ENCODE measurements at regions not wholly inside any gene's neighbourhood (a gene's known extent, or its start where the extent isn't known, plus 50 kb on each side); places are given as distances from the start of the nearest gene placed in this dataset.

DNA sequence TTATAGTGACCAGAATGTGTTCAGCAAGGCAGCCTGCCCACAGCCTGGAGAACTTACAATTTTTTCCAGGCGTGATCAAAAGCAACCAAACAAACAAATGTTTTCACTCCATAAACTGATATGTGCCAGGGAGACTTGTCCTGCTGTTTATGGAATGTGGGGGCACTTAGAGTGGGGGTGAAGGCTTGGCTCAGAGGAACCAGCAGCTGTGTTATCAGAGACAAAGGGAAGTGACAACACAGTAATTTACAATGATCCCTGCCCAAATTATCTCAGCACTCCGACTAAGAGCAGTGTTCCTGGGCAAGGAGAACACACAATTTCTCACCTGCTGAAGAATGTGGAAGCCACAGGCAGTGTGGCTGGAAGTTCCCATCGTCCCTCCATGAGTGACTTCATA is 429.1 kb upstream of the IRX4 start:
- no peak overlapping the region for H3K27ac Mint-ChIP-seq
- H3K4me1 Mint-ChIP-seq: no peaks in the 10 kb centered on the region
- no peaks in the 10 kb centered on the region for H3K27me3 Mint-ChIP-seq
- no peak overlapping the region for H3K4me3 Mint-ChIP-seq
- intact Hi-C loops (cut with micrococcal nuclease): no loop called here
- H3K9me3 Mint-ChIP-seq: no peaks in the 10 kb centered on the region
- DNase-seq: no peak
- no peaks in the 10 kb centered on the region for H3K36me3 Mint-ChIP-seq (ENCODE audit: low read depth)

DNA sequence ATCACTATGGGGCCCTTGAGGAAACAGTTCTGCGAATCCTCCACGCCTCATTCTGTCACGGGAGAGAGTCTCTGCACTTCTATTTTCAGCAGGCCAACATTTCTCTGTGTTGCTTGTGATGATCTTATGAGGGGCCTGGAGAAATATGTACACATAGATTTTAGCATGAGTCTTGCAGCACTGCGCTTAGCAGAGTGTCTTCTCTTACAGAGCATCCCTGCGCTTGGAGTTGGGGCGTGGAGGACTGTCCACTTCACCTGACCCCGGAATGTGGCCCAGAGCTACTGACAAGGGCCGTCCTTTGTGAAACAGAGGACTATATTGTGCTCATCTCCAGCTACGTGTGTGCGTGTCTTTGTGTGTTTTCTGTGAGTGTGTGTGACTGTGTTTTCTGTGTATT is 428.2 kb upstream of the IRX4 start:
- H3K27me3 Mint-ChIP-seq: no peaks in the 10 kb centered on the region
- DNase-seq: no peak
- H3K9me3 Mint-ChIP-seq: no peaks in the 10 kb centered on the region

DNA sequence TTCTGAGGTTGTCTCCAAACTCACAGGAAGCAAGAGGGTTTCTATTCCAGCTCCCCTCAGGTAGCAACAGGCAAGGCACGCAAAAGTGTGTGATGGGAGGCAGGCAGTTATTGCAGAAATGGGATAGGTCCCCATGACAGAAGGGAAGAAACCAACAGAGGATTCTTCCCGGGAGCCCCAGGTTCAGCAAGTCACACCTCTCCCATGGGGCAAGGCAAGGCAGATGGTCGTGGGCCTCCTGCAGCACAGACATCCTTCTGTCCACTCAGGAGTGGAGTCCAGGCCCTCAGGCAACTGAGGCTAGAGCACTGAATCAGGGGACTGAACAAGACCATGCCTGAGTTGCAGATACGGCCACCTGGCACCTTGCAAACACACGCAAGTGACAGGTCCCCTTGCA is 424.9 kb upstream of the IRX4 start:
- Mint-ChIP-seq H3K4me1 (no peaks in the 10 kb centered on the region), H3K4me3 (no peak overlapping the region), H3K27me3 (no peaks in the 10 kb centered on the region), H3K36me3 (ENCODE audit: low read depth) (no peaks in the 10 kb centered on the region), H3K27ac (no peak overlapping the region), H3K9me3 (no peaks in the 10 kb centered on the region)
- intact Hi-C loops (cut with micrococcal nuclease): no loop called here
- no peak for DNase-seq

More for the DNA sequence above, 428.2 kb upstream of the IRX4 start:
- Mint-ChIP-seq H3K27ac (no peak overlapping the region), H3K4me1 (no peaks in the 10 kb centered on the region), H3K4me3 (no peak overlapping the region), H3K36me3 (ENCODE audit: low read depth) (no peaks in the 10 kb centered on the region)
- intact Hi-C loops (cut with micrococcal nuclease): no loop called here

DNA sequence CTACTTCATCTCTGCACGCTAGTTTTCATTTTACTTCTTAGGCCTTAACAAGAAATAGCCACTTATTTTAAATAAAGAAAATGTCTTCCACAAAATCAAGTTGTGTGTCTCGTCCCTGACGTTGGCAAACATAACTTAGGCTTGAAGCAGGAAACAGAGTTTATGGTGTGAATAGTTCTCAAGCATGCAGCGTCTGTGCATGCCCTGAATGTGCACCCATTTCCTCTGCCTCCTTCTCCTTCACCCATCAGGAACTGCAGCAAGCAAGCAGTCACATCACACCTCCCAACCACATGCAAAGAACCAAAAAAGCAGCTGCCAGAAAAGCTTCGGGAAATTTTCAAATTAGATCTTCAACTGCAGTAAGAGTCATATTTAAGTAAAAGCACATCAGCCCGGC is 424.0 kb upstream of the IRX4 start:
- no peaks in the 10 kb centered on the region for H3K4me1 Mint-ChIP-seq
- H3K27ac Mint-ChIP-seq: no peak overlapping the region
- DNase-seq: no peak
- intact Hi-C loops (cut with micrococcal nuclease): no loop called here
- no peak overlapping the region for H3K4me3 Mint-ChIP-seq
- H3K27me3 Mint-ChIP-seq: no peaks in the 10 kb centered on the region
- no peaks in the 10 kb centered on the region for H3K9me3 Mint-ChIP-seq
- H3K36me3 Mint-ChIP-seq (ENCODE audit: low read depth): no peaks in the 10 kb centered on the region

DNA sequence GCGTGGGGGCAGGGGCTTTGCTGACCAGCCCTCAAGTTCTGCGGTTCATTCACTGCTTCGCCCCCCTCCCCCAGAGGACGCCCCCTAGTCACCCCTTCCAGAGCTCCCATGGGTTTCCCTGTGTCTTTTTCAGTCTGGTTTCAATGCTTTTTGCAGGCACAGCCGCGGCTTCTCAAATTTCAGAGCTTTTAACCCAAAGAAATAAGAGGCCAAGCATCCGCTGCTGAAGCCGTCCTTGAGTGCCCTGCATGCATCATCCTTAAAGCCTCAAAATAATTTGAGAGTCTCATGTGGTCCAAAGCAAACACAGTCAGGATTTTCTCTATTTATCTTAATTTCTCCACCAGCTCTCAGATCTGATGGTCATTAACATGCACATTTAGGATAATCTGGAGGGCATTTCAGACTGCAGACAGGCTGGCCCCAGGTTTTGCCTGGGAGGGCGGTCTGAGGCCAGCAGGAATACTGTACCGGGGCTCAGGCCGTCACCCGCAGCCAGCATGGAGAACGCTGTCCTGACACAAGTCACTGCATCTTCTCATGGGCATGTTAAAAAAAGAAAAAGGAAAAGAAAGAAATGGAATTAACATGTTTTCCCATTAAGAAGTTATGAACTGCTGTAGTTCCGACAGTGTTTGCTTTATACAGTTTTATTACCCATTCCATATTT is 420.8 kb upstream of the IRX4 start:
- Mint-ChIP-seq H3K36me3 (ENCODE audit: low read depth) (no peaks in the 10 kb centered on the region), H3K4me1 (no peaks in the 10 kb centered on the region), H3K9me3 (no peaks in the 10 kb centered on the region), H3K27me3 (no peaks in the 10 kb centered on the region), H3K4me3 (no peak overlapping the region), H3K27ac (no peak overlapping the region)
- no peak for DNase-seq
- intact Hi-C loops (cut with micrococcal nuclease): no loop called here

DNA sequence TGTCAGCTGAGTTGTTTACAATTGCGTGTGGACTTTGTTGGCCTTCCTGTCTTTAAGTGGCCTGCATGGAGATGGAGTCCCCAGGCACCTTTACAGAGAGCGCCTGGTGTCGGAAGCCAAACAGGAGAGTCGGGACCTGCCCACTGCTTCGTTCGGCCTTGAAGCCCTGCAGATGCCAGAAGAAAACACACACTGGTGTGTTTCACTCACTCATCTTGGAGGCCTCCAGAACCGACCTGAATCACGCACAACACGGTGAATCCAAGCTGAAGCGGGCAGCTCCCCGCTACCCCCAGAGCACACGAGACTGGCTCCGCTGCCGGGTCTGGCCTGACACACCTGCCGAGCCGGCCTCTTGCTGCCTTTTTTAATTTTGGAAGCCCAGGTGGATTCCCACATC is 419.4 kb upstream of the IRX4 start:
- no peak for DNase-seq
- Mint-ChIP-seq H3K27ac (no peak overlapping the region), H3K4me3 (no peak overlapping the region), H3K36me3 (ENCODE audit: low read depth) (no peaks in the 10 kb centered on the region), H3K9me3 (no peaks in the 10 kb centered on the region), H3K27me3 (no peaks in the 10 kb centered on the region), H3K4me1 (no peaks in the 10 kb centered on the region)
- intact Hi-C loops (cut with micrococcal nuclease): no loop called here

DNA sequence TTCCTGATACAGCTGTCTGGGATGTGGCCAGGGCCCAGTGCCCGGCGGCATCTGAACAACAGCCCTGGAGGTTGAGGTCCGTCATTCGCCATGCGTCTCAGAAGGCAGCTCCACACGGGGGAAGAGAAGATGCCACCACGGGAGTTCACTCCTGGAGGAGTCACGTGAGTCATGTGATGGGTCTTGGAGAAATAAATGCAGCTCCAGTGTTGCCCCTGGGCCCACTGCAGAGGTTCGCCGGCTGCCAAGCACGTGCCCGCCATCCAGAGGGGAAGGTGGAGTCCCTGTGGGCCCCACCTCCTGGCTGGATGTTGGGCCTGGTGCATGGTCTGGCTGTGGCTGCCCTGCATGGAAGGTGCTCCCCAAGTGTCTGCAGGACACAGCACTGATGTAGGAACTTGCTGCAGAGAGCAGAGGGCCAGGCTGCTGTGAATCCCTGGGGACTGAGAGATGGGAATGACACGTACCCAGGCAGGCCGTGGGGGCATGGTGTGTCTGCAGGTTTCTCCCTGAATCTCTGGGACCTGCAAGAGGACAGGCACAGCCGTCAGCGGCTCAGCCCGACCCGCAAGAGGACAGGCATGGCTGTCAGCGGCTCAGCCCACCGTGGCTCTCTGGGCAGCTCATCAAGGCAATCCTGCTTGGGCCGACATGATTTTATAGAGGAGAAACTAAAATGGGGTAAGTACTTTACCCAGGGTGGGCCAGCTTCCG is 418.3 kb upstream of the IRX4 start:
- Mint-ChIP-seq H3K36me3 (ENCODE audit: low read depth) (no peaks in the 10 kb centered on the region), H3K4me3 (no peak overlapping the region), H3K9me3 (no peaks in the 10 kb centered on the region), H3K4me1 (no peaks in the 10 kb centered on the region), H3K27ac (no peak overlapping the region), H3K27me3 (no peaks in the 10 kb centered on the region)
- DNase-seq: no peak
- intact Hi-C loops (cut with micrococcal nuclease): no loop called here

DNA sequence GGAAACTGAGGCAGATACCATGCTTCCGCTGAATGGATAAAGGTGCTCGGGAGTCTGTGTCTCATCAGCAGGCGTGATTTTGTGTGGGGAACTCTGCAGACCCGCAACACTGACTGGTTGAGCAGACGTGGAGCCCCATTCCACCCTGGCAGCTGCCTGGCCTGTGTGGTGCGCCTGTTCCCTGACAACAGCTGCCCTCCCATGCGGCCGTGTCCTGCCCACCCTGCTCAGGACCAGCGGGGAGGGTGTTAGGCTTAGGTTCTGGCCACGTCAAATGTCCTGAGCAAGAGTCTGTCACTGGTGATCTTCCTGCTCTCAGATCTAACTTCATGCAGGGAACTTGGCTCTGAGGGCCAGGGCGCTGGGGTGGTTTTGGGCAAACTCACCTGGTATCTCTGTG is 417.7 kb upstream of the IRX4 start:
- H3K9me3 Mint-ChIP-seq: no peaks in the 10 kb centered on the region
- no peaks in the 10 kb centered on the region for H3K36me3 Mint-ChIP-seq (ENCODE audit: low read depth)
- H3K4me3 Mint-ChIP-seq: no peak overlapping the region
- H3K27me3 Mint-ChIP-seq: no peaks in the 10 kb centered on the region
- H3K4me1 Mint-ChIP-seq: no peaks in the 10 kb centered on the region
- no peak for DNase-seq
- intact Hi-C loops (cut with micrococcal nuclease): no loop called here
- H3K27ac Mint-ChIP-seq: no peak overlapping the region

DNA sequence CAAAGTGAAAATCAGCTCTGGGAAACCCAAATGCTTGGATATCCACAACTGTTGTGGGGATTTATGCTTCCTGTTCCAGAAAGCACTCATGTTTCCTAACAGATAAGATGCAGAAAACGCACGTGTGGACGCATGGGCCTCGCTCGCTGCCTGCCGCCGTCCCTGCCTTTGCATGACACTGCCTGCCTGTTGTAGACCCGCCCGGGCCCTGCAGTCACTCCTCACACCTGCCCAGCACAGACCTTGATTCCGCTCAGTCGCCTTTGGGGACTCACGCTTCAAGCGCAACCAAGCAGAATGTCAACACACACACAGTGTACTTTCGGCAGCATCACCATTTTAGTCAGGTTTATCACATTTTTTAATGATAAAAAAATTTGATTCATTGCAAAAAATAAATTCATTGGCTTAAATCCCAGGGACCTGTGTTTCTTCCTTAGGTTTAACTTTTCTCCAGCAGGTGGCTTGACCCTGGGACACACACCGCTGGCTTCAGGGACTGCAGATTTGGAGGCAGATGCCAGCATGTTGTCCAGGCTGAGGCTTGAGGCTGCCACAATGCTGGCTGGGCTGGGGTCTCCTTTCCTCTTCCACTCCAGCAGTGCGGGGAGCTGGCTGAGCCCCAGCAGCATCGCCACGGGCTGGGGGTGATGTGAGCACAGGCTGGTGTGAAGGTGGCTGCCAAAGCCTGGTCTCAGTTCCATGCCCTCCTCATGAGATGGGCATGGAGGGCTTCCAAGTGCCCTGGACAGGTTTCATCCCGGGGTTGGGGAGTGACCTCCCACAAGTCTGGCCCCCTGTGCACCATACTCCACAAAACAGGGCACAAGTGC is 416.9 kb upstream of the IRX4 start:
- DNase-seq: no peak
- Mint-ChIP-seq H3K27ac (no peak overlapping the region), H3K4me3 (no peak overlapping the region), H3K4me1 (no peaks in the 10 kb centered on the region), H3K9me3 (no peaks in the 10 kb centered on the region), H3K36me3 (ENCODE audit: low read depth) (no peaks in the 10 kb centered on the region), H3K27me3 (no peaks in the 10 kb centered on the region)
- intact Hi-C loops (cut with micrococcal nuclease): no loop called here

DNA sequence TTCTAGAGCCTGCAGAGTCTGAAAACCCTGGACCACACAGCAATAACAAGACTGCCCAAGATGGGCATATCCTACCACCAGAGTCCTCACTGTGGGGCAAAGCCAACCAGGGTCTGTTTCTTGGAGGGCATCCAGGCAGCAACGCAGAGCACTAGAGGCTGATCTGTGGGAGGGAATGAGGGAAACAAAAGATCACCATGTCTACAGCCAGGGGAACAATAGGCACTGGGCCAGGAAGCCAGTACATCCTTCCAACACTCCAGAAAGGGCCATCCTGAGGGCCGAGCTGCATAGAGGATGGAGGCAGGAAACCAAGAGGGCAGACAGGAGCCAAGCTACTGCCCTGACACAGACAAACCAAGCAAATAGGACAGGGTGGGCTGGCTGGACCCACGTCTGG is 416.1 kb upstream of the IRX4 start:
- Mint-ChIP-seq H3K4me1 (no peaks in the 10 kb centered on the region), H3K4me3 (no peak overlapping the region), H3K27me3 (no peaks in the 10 kb centered on the region), H3K9me3 (no peaks in the 10 kb centered on the region), H3K36me3 (ENCODE audit: low read depth) (no peaks in the 10 kb centered on the region), H3K27ac (no peak overlapping the region)
- intact Hi-C loops (cut with micrococcal nuclease): no loop called here
- DNase-seq: no peak

DNA sequence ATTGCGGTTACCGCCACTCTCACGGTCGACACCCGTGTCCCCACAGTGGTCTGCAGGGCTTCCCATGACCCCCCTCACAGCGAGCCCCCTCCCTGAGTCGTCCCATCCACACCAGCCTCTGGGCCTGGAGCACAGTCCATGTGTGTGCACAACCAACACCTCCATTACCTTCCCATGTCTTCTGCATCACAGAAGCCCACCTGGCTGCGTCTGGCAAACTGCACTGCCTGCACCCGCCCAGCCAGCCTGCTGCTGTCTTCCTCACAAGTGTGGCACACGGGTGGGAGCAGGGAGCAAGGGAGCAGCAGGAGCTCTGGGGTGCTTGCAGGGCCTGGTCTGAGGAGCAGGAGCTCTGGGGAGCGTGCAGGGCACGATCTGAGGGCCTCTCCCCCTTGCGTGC is 415.3 kb upstream of the IRX4 start:
- H3K4me3 Mint-ChIP-seq: no peak overlapping the region
- no peak for DNase-seq
- no peaks in the 10 kb centered on the region for H3K4me1 Mint-ChIP-seq
- H3K27me3 Mint-ChIP-seq: no peaks in the 10 kb centered on the region
- no peaks in the 10 kb centered on the region for H3K9me3 Mint-ChIP-seq
- intact Hi-C loops (cut with micrococcal nuclease): no loop called here
- H3K36me3 Mint-ChIP-seq (ENCODE audit: low read depth): no peaks in the 10 kb centered on the region
- no peak overlapping the region for H3K27ac Mint-ChIP-seq

DNA sequence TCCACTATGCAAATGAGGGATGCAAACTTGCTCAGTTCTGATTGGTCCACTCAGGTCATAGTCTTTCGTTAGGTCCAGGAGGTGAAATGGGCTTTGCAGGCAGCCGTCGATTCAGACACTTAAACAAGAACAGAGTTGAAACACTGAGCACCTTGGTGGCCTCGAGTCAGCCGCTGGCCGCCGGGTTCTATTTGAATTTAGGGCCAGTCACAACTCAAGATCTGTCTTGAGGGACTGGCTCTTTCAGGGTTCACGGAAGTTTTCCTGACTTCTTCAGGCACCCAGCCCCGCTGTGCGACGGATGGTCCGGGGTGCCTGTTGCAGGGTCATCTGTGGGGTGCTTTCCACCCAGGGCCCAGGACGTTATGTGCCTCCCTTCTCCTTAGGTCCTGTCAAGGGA is 412.8 kb upstream of the IRX4 start:
- Mint-ChIP-seq H3K27ac (no peak overlapping the region), H3K4me1 (no peaks in the 10 kb centered on the region), H3K9me3 (no peaks in the 10 kb centered on the region), H3K4me3 (no peak overlapping the region), H3K36me3 (ENCODE audit: low read depth) (no peaks in the 10 kb centered on the region), H3K27me3 (no peaks in the 10 kb centered on the region)
- intact Hi-C loops (cut with micrococcal nuclease): no loop called here
- no peak for DNase-seq

DNA sequence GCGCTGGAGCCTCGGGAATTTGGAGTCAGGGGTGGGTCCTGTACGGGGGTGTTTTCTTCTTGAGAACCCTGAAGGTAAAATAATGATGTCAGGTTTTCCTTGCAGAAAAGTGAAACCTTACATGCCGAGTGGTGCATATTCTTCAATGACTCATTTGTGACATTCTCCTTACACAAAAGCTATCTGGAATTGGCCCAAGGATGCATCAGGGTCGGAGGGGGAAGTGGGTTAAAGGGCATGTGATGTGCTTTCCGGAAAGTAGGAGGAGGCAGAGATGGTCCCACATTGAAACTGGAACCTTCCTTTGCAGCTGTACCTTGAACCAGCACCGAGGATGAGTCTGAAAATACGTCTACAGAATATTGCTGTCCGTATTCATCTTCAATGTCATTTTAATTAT is 411.2 kb upstream of the IRX4 start:
- Mint-ChIP-seq H3K4me1 (no peaks in the 10 kb centered on the region), H3K4me3 (no peak overlapping the region), H3K9me3 (no peaks in the 10 kb centered on the region), H3K27ac (no peak overlapping the region), H3K36me3 (ENCODE audit: low read depth) (no peaks in the 10 kb centered on the region), H3K27me3 (no peaks in the 10 kb centered on the region)
- intact Hi-C loops (cut with micrococcal nuclease): no loop called here
- no peak for DNase-seq

DNA sequence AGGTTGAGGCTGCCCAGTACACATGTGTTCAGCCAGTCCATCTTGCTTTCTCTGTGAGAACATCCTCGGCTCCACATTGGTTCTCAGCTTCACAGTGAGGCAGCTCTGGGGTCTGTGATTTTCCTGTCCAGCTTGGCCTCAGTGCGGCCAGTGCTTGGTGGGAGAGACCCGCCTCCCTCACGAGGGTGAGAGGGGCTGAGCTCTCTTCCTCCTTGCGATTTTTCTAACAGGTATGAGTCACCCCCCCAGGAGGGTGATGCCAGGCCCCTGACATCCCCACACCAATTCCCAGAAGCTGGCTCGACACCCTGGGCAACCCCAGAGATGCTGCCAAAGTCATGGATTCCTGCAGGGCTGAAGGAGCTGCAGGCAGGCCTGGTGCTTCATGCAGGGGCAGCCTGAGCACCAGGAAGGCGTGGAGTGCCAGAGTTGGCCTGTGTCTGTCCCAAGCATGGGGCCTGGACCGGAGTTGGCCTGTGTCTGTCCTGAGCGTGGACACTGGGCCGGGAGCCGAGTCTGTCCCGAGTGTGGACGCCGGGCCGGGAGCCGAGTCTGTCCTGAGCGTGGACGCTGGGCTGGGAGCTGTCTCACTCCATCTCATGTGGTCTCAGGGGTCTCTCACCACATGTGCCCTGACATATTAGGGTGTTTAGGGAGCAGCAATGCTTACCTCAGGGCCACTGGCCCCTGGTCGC is 408.6 kb upstream of the IRX4 start:
- Mint-ChIP-seq H3K36me3 (ENCODE audit: low read depth) (no peaks in the 10 kb centered on the region), H3K27me3 (no peaks in the 10 kb centered on the region)
- intact Hi-C loops (cut with micrococcal nuclease): no loop called here

More for the DNA sequence above, 408.6 kb upstream of the IRX4 start:
- no peak overlapping the region for H3K4me3 Mint-ChIP-seq
- H3K9me3 Mint-ChIP-seq: no peaks in the 10 kb centered on the region
- H3K4me1 Mint-ChIP-seq: no peaks in the 10 kb centered on the region
- no peak overlapping the region for H3K27ac Mint-ChIP-seq
- no peak for DNase-seq

Measured in activated CD4-positive, alpha-beta T cell treated with anti-CD3 and anti-CD28 coated beads, Interleukin-2, amount 10 ng/mL, durations not matched to agents 24 days and 14 days (primary cell).